ENCODE measurements at regions not wholly inside any gene's neighbourhood (a gene's known extent, or its start where the extent isn't known, plus 50 kb on each side); places are given as distances from the start of the nearest gene placed in this dataset.

DNA sequence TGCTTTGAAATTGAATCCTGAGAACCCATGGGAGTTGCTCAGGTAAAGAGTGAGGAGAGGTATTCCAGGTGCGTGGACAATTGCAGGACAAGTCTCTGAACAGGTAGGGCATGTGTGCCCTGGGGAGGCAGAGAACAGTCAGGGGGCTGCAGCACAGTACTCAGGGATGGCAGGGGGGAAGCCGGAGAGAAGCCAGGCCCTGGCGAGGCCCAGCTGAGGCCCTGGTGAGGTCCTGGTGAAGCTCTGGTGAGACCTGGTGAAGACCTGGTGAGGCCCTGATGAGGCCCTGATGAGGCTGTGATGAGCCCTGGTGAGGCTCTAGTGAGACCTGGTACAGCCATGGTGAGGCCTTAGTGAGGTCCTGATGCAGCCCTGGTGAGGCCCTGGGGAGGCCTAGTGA is 155.5 kb upstream of the GDF10 start:
- Histone ChIP-seq H3K9me3 (no peaks in the 10 kb centered on the region), H3K36me3 (no peaks in the 10 kb centered on the region), H3K27me3 (no peaks in the 10 kb centered on the region), H3K27ac (no peak overlapping the region), H3K4me1 (no peaks in the 10 kb centered on the region), H3K4me3 (replicated peaks in 1 of 3) (no peak overlapping the region)
- TF ChIP-seq POLR2A (IDR thresholded peaks at IDR 0.05) (no peak), CTCF (IDR thresholded peaks at IDR 0.05) (no peak)
- DNase-seq: no peak
- intact Hi-C loops (cut with DNase I): no loop called here
- WGBS, 2 donors: 85 to 95% methylated on average over 3 of the region's 3 CpGs

DNA sequence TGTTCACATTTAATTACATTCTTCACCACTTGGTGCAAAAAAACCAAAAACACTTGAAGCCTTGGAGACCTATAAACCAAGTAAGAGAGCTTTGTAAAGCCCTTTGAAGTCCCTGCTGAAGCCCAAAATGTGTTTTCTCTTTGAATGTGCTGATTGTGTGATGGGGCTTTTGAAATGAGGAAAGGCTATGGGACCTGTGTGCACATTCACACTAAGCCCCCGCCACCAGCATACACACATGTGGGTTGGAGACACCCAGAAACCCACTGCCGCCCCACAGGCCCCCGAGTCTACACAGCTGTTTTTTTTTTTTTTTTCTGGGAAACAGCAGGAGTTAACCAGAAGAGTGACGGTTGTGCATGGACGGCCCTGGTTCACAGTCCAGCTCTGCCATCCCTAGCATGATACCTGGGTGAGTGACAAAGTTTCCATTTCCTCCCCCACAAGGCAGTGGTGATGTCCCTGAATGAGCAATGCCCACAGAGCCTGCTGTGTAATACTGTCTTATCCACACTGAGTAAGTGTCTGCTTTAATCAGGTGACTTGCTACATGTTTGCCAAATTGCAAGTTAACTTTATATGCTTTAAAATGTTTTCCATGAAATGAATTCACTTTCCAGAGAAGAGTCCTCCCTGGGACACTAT is 154.6 kb upstream of the GDF10 start:
- H3K36me3 ChIP-seq: no peaks in the 10 kb centered on the region
- no peaks in the 10 kb centered on the region for H3K4me1 ChIP-seq
- no peak for TF ChIP-seq POLR2A (IDR thresholded peaks at IDR 0.05)
- no peak for TF ChIP-seq CTCF (IDR thresholded peaks at IDR 0.05)
- intact Hi-C loops (cut with DNase I): no loop called here
- 87 to 92% methylated on average over 5 of the region's 5 CpGs for WGBS, 2 donors
- H3K27ac ChIP-seq: no peak overlapping the region
- no peak overlapping the region for H3K4me3 ChIP-seq (replicated peaks in 1 of 3)
- no peaks in the 10 kb centered on the region for H3K27me3 ChIP-seq
- H3K9me3 ChIP-seq: no peaks in the 10 kb centered on the region
- no peak for DNase-seq

DNA sequence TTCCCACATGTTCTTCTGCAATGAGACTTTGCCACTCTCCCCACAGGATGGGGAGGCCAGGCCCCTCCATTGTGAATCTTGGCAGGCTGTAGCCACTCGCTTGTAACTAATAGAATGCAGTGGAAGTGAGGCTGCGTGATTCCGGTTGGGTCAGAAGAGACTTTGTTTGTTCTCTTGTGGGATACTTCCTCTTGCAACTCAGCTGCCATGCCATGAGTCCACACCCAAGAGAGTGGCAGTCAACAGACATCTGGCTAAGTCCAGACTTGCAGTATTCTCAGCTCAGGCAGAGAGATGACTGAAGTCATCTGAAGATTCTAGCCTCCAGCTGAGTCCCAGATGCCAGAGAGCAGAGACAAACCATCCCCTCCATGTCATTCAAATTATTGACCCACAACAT is 153.4 kb upstream of the GDF10 start:
- H3K27ac ChIP-seq: no peak overlapping the region
- intact Hi-C loops (cut with DNase I): no loop called here
- no peaks in the 10 kb centered on the region for H3K9me3 ChIP-seq
- H3K27me3 ChIP-seq: no peaks in the 10 kb centered on the region
- no peaks in the 10 kb centered on the region for H3K36me3 ChIP-seq
- H3K4me3 ChIP-seq (replicated peaks in 1 of 3): no peak overlapping the region
- no peak for TF ChIP-seq CTCF (IDR thresholded peaks at IDR 0.05)
- no peak for TF ChIP-seq POLR2A (IDR thresholded peaks at IDR 0.05)
- 82 to 90% methylated on average over 3 of the region's 3 CpGs for WGBS, 2 donors
- no peaks in the 10 kb centered on the region for H3K4me1 ChIP-seq
- DNase-seq: no peak

GRCh38 chr10:47147186-47147585 is 152.8 kb upstream of the GDF10 start:
- no peak for DNase-seq
- Histone ChIP-seq H3K9me3 (no peaks in the 10 kb centered on the region), H3K4me3 (replicated peaks in 1 of 3) (no peak overlapping the region), H3K4me1 (no peaks in the 10 kb centered on the region), H3K27me3 (no peaks in the 10 kb centered on the region), H3K36me3 (no peaks in the 10 kb centered on the region), H3K27ac (no peak overlapping the region)
- no peak for TF ChIP-seq CTCF (IDR thresholded peaks at IDR 0.05)
- no peak for TF ChIP-seq POLR2A (IDR thresholded peaks at IDR 0.05)
- intact Hi-C loops (cut with DNase I): no loop called here

DNA sequence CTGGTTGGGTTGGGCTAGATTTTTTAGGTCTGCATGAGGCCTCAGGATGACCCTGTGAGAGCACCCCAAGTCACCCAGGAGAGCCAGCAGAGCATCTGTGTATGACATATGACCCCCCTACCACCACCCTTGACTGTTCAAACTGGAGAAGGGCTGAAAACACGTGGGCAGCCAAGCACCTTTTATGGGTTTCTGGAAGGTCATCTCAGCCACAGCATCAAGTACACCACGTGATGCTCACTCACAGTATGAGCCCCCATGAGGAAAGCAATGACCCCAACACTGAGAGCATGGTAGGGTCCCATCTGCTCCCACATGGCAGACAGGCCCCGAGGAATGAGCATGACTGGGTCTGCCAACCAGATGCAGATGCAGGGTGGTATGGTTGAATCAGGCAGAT is 149.4 kb upstream of the GDF10 start:
- TF ChIP-seq POLR2A (IDR thresholded peaks at IDR 0.05) (no peak), CTCF (IDR thresholded peaks at IDR 0.05) (no peak)
- H3K4me1 ChIP-seq: no peaks in the 10 kb centered on the region
- intact Hi-C loops (cut with DNase I): no loop called here

More for the DNA sequence above, 149.4 kb upstream of the GDF10 start:
- no peak overlapping the region for H3K27ac ChIP-seq
- WGBS, 2 donors: 69 to 100% methylated on average over 1 to 3 of the region's 3 CpGs
- no peaks in the 10 kb centered on the region for H3K36me3 ChIP-seq
- H3K9me3 ChIP-seq: no peaks in the 10 kb centered on the region
- H3K4me3 ChIP-seq (replicated peaks in 1 of 3): no peak overlapping the region
- no peaks in the 10 kb centered on the region for H3K27me3 ChIP-seq
- DNase-seq: no peak

Data from thyroid gland (tissue), 4 donors.